ENCODE measurements at regions not wholly inside any gene's neighbourhood (a gene's known extent, or its start where the extent isn't known, plus 50 kb on each side); places are given as distances from the start of the nearest gene placed in this dataset.
A peak's percentile ranks its signal among the peaks of the same experiment; 100 is the strongest.
"Not testable (repeated sequence)": the region's sequence is repeated elsewhere in the genome, so short reads cannot be mapped to it uniquely, and the experiment has no call there.

DNA sequence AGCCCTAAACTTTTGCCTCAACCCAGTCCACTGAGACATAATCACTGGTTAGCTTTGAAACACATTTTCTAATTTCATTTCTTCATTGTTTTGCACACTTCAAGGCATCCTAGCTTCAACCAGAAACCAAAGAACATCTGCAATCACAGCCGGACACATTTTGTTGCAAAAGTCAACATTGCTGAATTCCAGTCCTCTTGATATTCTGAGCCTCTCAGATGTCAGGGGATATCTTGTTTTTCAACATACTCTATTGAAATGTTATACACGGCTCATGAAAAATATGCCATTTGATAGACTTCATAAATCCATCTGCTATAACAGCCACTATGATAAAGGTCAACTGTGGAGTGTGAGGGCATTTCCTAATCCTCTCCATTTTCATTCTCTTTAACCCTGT lies 241.6 kb upstream of the PUDP start:
- no peak for DNase-seq (ENCODE audit: low read depth)

DNA sequence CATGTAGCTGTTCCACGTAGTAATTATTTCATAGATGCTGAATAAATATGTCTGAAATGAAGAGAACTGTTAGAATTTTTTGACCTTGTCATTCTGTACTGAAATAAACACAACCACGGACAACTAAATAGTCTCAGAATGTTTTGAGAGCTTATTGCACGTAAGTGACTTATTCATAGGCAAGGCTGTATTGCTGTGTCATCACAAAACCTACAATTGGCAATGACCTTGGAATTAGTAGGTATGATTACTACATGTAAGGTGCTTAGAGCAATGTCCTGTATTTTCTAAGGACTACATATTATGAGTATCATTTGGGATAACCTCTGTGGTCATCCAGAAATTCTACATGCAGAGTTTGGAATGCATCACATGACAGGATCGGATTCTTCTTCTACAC lies 237.2 kb upstream of the PUDP start:
- DNase-seq (ENCODE audit: low read depth) = no peak

DNA sequence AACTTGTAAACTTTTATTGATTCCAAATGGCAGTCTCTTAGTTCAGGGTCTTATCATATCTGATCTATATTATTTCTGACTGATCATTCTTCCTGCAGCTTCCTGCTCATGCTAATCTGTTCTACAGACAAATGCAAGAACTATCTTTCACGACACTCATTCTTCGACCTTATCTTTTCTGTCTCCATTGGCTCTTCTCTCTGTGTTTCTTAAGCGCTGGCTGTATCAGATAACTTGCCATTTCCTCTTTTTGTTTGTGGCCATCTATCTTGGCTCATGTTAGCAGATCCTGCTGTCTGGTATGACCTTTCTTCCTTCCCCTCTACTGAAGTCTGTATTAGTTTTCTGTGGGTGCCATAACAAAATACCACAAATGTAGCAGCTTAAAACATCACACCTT lies 230.5 kb upstream of the PUDP start:
- DNase-seq (ENCODE audit: low read depth) = no peak

DNA sequence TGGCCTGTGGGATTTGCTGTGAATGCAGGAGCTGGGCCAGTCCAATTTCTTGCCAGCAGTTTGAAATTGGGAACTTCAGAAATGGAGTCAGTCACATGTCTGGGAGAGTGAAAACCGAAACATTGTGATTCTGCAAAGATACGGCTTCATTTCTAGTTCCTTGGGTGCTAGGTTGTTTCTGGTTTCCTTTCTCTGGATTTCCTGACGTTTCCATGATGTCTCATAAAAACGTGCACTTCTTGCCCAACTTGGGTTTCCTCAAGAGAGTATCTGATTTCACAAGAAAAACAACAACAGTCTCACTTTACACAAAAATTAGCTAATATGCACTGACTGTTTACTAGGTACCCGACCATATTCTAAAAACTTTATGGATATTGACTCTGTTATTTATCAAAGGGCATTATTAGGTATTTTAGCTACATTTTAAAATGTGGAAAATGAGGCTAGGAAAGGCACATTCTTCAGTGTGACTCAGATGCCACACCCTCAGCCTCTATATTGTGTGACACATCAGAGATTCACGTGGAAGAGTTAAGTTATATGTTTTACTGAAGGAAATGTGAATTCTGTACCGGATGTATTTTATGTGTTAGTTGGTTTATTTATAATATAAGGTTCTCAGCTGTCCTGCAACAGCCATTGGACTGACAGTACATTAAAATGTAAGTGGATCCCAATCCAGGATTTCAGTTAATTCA lies 225.0 kb upstream of the PUDP start:
- peak; percentile 76 for DNase-seq (ENCODE audit: low read depth)

DNA sequence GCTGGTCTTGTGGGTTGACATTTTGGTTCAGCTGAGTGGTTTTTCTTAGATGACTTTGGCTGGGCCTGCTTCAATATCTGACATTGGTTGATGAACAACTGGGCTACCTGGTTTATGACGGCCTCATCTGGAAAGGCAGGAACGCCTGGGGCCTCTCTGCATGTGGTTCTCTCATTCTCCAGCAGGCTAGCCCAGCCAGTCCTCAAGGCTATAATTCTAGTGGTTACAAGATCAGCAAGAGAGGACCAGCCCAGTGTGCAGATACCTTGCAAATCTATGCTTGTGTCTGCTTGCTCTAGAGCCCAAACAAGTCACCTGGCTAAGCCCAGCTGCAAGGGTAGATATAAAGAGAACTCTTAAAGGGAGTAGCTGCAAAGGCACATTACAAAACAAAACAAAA lies 214.2 kb upstream of the PUDP start:
- DNase-seq (ENCODE audit: low read depth) = no peak

DNA sequence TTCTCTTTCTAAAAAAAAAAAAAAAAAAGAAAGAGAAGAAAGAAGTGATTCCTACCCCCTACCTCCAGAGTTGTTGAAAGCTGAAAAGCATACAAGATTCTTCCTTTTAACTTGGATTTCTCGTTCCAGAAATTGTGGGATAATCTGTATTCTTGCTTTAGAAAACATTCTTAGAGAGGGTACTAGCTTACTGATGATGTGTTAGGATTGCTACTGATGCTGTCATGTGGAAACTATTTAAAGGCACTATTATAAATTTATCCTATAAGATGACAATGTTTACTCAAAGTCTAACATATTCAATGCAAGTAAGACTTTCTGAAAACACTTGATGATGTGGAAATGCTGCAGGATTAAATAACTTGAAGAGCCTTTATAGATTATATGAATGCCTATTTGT lies 204.0 kb upstream of the PUDP start:
- no peak for DNase-seq (ENCODE audit: low read depth)

DNA sequence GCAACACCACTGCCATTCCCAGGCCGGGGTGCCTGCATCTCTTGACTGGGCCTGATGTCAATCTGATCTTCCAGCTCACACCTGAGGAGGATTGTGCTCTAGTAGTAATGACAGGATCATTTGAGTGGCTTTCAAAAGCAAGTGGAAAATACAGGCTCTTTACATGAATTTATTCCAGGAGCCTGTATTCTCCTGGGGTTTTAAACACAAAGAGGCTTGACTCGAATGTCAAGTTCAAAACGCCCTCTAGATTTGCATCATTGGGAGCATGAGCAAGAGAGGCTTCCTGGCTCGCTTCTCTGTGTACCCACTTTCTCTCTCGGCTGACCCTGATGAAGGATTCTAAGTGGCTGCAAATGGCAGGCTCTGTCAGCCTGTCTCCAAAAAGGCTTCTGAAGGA lies 199.5 kb upstream of the PUDP start:
- no peak for DNase-seq (ENCODE audit: low read depth)

DNA sequence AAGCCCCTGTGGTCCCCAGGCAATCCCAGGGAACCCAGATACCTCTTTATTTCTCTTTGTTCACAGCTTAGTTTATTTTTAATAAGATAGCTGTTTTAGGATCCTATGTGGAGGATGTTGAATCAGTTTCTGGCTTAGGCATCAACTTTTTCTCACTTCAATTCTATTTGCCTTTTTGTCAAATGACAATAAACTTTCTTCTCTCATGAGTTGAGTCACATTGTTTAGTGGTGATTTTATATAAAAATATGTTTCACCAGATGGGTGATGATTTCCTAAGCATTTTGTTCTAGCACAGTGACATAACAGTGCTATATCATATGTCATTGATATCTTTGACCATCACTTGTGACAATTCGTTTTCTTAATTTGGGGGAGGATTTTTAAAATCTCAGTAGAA lies 198.1 kb upstream of the PUDP start:
- peak; percentile 34 for DNase-seq (ENCODE audit: low read depth)

DNA sequence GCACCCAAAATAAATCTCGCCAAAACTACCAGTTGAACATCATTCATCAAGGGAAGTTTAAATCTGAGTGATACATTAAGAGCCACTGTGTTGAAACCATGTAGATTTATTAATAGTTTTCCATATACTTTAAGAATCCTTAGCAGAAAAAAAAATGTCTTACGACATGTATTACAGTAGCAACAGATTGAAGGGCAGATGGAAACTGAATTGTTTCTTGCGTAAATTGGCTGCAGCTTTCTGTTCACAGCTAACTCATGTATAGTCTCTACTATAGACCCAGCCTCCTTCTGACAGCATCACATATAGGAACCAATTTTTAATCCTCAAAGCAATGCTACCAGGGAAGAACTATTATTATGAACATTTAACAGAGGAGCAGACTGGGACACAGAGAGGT lies 195.2 kb upstream of the PUDP start:
- DNase-seq (ENCODE audit: low read depth) = no peak

DNA sequence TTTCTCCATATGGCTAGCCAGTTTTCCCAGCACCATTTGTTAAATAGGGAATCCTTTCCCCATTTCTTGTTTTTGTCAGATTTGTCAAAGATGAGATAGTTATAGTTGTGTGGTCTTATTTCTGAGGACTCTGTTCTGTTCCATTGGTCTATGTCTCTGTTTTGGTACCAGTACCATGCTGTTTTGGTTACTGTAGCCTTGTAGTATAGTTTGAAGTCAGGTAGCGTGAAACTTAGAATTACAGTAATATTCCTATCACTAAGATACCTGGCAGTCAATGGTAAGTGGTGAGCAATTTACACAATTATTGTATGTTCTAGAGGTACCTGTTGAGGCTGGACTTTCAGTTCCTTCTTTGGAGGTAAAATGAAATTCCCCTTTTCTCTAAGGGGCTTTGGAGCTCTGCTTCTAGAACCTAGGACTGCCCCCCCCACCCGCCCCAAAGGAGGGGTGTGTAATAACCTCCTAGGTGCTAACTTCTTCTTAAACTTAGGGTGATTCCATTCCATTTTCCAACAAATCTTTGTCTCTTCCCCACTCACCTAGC lies 187.9 kb upstream of the PUDP start:
- DNase-seq (ENCODE audit: low read depth) = not testable (repeated sequence)

DNA sequence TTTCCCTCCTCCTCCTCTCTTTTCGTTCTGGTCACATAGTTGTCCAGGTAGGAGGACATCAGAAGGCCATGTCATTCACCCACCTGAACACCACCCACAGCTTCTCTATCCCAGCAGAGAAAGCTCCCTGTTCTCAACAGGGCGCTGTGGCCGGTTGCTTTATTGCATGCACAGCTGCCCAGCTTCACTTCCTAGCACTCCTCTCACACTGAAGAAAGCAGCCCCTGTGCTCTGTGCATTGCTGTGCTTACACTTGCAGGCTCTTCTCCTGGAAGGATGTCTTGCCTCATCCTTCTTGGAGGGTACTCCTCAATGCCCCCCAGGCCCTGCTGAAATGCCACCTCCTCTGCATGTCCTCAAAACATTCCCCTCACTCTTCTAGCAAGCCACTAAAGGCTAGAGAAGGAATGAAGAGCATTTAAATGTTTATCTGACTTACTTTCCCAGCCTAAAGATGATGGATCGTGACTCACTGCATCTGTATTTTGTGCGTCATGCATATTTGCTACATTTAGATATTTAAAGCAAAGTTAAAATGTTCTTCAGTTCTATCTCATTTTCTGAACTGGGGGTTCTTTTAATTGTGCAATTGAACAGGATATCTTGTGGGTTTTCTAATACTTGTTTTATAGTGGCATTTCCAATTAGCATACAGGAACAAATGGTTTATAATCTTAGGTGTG lies 186.4 kb upstream of the PUDP start:
- peak; percentile 78 for DNase-seq (ENCODE audit: low read depth)

DNA sequence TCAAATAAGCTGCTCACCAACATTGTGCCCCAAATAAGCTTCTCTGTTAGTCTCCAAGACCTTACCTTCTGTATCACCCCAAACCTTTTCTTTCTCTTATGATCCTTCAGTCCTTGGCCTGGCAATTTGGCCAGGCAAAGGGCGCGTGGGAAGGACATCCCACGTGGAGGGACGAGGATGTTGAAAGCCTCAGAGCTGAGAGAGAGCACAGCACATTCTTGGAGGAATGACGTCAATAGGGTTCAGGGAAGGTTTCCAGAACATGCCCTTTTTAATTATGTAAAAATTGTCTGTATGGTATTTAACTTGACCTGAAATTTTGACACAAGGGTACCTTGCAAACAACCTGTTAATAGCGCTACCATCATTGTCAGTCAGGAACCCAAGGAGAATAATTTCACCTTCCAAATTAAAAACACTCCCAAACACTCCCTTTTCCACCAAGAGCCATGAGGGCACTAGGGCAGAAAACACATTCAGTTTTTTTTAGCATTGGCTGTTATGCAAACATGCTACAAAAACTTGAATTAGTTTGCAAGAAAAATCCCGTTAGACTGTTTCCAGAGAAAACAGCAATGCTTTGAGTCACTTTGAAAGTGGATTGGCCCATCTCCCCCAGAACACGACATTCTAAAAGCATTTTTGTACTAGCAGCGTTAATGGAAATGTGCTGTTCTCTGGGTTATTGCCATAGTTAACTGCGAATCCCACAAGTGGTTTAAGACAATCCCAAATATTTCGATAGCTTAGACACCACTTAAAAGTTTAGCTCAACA lies 183.2 kb upstream of the PUDP start:
- DNase-seq (ENCODE audit: low read depth) = peak; percentile 79

DNA sequence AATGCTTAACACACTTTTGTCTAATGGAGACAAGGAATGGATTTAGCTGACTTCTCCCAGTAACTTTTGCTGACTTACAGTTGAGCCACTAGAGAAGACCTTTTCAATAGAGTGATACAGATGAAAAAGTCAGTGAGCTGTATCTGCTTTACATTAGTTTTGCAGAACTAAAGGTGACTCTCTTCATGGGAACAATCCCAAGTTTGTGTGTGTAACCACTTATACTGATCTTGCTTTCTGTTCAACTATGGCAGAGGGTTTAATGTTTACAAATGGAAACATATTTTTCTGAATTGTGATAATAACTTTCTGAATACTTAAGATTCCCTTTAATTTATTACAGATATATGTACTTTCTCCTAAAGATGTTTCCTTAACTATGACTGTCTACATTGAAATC lies 182.6 kb upstream of the PUDP start:
- DNase-seq (ENCODE audit: low read depth) = no peak

DNA sequence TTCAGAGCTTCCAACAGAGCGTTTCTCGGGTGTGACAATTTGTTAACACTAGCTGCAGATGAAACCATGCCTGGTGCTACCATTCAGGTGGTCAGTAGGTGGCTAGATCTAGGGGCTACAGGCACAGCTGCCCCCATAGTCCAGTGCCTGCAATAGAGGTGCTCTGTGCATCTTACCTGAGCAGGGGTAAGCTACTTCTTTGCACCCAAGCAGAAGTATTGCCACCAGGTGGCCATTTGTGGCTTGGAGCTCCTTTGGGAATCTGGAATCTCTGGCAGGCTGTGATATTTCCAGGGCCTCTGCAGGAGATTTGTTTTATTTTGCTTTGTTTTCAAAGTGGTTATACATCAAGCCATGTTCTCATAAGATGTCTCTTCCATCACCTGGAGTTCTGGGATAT lies 170.7 kb upstream of the PUDP start:
- no peak for DNase-seq (ENCODE audit: low read depth)

DNA sequence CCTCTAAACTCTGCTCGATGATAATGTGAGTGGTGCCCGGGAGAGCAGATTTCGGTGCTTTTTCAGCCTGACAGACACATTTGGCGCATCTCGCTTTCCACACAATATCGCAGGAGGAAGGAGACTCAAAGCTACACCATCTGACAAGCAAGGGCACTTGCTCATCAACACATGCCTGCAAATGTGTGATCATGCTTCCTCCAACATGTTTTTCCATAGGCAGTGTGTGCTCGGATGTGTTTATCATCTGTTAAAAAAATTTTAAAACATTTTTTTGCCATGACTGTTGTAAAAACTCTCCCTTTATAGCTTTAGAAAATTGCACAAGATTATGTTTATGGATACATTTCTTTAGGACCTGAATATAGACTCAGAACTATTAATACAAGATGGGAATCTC lies 170.3 kb upstream of the PUDP start:
- no peak for DNase-seq (ENCODE audit: low read depth)

DNA sequence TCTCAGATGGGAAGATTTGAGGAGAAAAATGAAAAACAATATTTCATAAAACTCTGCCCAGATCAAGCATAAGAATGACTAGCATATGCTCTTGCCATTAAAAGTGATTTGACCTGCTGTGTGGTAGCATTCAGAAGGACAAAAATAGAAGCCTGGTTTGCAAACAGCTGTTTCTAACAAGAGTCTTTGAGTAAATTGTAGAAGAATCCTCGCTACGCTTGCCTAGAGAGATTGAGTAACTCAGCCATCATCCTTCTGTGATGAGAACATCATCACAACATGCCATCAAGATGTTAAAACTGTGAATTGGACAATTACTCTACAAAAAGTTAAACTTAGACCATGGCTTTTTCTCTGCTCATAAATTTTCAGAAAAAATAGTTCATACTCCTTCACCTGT lies 168.9 kb upstream of the PUDP start:
- DNase-seq (ENCODE audit: low read depth) = peak; percentile 83

DNA sequence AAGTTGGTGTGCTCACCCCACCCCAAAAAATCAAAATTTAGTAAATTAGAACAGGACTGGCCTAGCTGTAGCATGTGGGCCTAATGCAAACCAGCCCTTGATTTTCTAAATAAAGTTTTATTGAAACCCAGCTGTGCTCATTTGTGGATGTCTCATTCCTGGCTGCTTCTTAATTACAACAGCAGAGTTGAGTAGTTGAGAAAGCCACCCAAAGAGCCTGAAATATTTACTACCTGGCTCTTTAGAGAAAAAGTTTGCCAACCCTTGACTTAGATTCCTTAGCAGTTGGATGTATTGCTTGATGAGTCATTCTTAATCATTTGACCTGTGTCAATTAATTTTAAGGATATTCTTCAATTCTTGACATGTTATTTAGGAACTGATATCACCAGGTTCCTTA lies 168.3 kb upstream of the PUDP start:
- peak; percentile 20 for DNase-seq (ENCODE audit: low read depth)

DNA sequence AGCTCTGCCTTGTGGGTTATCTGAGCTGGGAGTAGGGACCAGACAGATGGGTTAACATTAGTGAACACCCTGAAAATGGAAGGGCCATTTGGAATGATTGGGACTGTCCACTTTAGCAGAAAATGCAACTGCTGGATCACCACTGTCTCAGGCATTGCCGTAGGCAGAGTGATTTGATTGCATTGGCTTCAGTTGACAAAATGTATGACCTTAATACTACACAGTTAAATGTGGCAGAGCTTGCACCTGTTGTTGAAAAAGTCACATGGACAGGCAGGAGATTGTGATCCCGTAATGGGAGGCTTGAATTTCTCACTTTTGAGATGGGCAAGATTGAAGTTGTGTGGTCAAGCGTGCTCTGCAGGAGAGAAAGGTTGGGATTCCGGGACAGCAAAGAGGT lies 166.5 kb upstream of the PUDP start:
- no peak for DNase-seq (ENCODE audit: low read depth)

DNA sequence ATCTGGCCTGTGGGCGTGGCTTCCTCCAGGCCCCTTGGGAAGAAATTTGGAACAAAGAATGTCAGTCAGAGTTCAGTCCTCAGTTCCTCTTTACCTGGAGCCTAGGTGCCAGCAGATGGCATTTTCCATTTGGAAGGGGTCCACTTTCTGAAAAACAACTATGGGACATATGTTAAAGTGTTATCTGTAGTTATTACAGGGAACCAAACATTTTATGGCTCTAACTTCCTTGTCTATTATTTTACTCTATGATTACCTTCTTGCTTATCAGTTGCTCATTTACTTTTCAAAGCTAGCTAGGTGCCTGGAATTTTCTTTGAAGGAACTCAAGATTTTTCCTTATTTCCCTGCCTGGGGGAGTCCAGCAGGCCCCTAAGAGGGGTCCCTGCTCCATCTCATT lies 159.8 kb upstream of the PUDP start:
- no peak for DNase-seq (ENCODE audit: low read depth)

DNA sequence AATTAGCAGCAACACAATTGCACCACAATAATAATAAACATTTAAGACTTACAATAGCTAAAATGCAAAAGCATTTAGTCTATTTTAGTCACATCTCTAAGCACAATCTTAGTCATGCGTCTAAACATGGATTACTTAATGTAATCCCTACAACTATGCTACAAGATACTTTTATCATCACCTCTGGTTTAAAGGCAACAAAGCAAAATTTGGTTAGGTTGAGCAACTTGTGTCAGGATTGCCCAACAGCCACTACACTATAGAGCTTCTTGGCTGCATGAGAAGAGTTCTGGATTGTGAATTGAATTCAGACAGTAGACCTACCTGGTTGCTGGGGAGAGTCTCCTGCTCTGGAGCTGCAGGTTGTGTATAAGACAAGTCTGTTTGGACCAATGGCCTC lies 146.5 kb upstream of the PUDP start:
- peak; percentile 8 for DNase-seq (ENCODE audit: low read depth)

DNA sequence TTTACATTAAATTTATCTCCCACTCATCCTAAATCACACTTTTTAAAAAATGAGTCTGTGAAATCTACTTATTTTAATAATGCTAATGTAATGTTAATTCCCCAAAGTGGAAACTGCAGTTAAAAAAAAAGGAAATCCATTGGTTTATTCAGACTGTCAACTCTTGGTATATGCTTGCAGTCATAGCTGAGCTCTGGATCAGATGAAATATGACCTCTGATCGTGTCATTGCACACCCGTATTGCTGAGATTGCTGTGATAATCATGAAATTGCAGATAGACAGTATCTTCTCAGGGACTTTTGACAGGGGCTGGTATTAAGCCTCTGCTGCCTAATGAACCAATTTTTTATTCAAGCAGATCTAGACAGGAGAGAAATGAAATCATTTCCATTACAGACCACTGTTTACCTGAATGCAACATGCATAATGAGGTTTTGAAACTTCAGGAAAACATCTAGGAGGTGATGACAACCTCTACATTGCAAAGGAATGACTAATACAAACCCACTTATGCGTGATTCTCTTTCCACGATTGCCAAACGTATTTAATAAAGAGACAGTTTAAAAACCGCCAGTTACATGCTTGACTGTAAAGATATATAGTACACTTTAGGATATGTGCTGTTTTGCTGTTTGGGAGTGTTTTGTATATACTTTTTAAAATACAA lies 138.3 kb upstream of the PUDP start:
- DNase-seq (ENCODE audit: low read depth) = no peak

DNA sequence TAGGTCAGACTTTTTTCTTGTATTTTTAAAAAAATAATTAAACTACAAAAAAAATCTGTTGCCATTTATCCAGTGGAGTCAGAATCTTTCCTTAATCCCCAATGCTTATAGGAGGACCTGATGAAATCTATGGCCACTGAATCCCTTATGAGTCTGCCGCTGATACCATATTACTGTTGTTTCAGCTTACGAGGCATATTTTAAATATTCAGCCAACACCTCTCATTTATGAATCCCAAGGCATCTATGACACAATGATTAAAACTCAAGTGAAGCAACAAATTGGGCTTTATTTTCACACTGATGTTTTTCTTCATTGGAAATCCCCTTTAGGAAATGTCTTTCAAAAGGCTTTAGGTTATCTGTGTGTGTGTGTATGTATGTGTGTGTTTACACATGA lies 137.8 kb upstream of the PUDP start:
- DNase-seq (ENCODE audit: low read depth) = no peak

All from LHCN-M2 (cell line).